Suprapubic skin (tissue), 4 donors: ENCODE measurements at regions not wholly inside any gene's neighbourhood (a gene's known extent, or its start where the extent isn't known, plus 50 kb on each side); places are given as distances from the start of the nearest gene placed in this dataset.

Experiments used
- CTCF ChIP-seq, 2 donors: fragments of 200-600 bp in 1 of 2; fragments of 450-650 bp in 1 of 2; sonication (generic) in 1 of 2; IDR thresholded peaks; one replicate each; pipeline ENCODE4 v1.5.1; 2016 to 2019; ENCODE audit warnings: antibody characterized with exemption in 2 of 2, mild to moderate bottlenecking in 1 of 2, moderate library complexity in 1 of 2
- EP300 ChIP-seq: sonication (generic); formaldehyde crosslinking; IDR thresholded peaks from one replicate; pipeline ENCODE4 v1.6.1; 2017; ENCODE audit warnings: antibody characterized with exemption
- POLR2A ChIP-seq, 2 donors: fragments of 450-650 bp; IDR thresholded peaks; one replicate each; pipeline ENCODE4 v1.6.1; 2017; ENCODE audit warnings: antibody characterized with exemption in 2 of 2, mild to moderate bottlenecking in 2 of 2, moderate library complexity in 2 of 2
- POLR2AphosphoS5 ChIP-seq, 3 donors: sonication (generic); formaldehyde crosslinking; IDR thresholded peaks; one replicate each; pipeline ENCODE4 v1.6.1; 2017; ENCODE audit warnings: antibody characterized with exemption in 3 of 3

DNA sequence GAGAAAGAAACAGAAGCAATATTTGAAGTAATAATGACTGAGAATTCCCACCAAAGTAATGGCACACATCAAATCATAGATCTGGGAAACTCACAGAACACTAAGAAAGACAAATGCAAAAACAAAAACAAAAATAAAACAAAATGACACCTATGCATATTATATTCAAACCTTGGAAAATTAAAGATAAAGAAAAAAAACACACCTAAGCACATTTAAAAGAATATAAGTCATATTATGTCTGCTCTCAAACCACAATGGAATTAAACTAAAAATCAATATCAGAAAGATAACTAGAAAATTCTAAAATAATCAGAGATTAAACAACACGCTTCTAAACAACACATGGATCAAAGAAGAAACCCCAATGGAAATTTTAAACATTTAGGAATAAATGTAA, 59.7 kb upstream of the GALNT5 start:
- TF ChIP-seq POLR2A (IDR thresholded peaks at IDR 0.05) (no peak), CTCF (IDR thresholded peaks at IDR 0.05) (no peak), POLR2AphosphoS5 (IDR thresholded peaks at IDR 0.05) (no peak), EP300 (no peak)
